PC-9 (cell line): ENCODE measurements at regions not wholly inside any gene's neighbourhood (a gene's known extent, or its start where the extent isn't known, plus 50 kb on each side); places are given as distances from the start of the nearest gene placed in this dataset.

Source experiments
- BruUV-seq: library from RNA; stranded (reverse); fragments of 400-500 nt; replicated peaks from 2 replicates; lab custom pipeline; 2021; lab: Mats Ljungman, UMichigan
- CTCF ChIA-PET: fragments of 300-600 bp; sonication (Branson Sonifier 250); formaldehyde crosslinking; loops from one replicate; lab custom pipeline; 2022; ENCODE audit warnings: antibody characterized with exemption; lab: Charles Lee
- POLR2A ChIA-PET: fragments of 300-600 bp; sonication (Branson Sonifier 250); formaldehyde crosslinking; loops from one replicate; lab custom pipeline; 2022; ENCODE audit warnings: antibody characterized with exemption; ENCODE audit not compliant: unreplicated experiment; lab: Charles Lee
- DNase-seq, 2 experiments: peaks; one replicate each; pipeline versions ENCODE4 v3.0.0 to v3.0.0-alpha.2; 2015 to 2022; ENCODE audit warnings: mixed read lengths in 1 of 2
- H2AFZ ChIP-seq: fragments of 200-600 bp; sonication (generic); 2 replicates; pipeline ENCODE4 v1.8.1; 2017; ENCODE audit warnings: antibody characterized with exemption
- H3F3A ChIP-seq: fragments of 200-600 bp; sonication (generic); 2 replicates; pipeline ENCODE4 v1.8.1; 2017; ENCODE audit warnings: antibody characterized with exemption, mild to moderate bottlenecking, low read depth; ENCODE audit not compliant: insufficient read depth
- H3K27ac ChIP-seq: fragments of 200-600 bp; sonication (generic); 2 replicates; pipeline ENCODE4 v1.6.1; 2016; ENCODE audit warnings: mixed run types
- H3K27me3 ChIP-seq: fragments of 200-600 bp; sonication (generic); 2 replicates; pipeline ENCODE4 v1.6.1; 2016; ENCODE audit warnings: low read depth, mixed run types; ENCODE audit not compliant: insufficient read depth
- H3K36me3 ChIP-seq: fragments of 200-600 bp; sonication (generic); 2 replicates; pipeline ENCODE4 v1.6.1; 2016; ENCODE audit warnings: low read depth, mixed run types
- H3K4me1 ChIP-seq: fragments of 200-600 bp; sonication (generic); replicated peaks from 2 replicates; pipeline ENCODE4 v1.6.1; 2016; ENCODE audit warnings: mixed run types; ENCODE audit not compliant: insufficient read depth
- H3K4me2 ChIP-seq: fragments of 200-600 bp; sonication (generic); 2 replicates; pipeline ENCODE4 v1.6.1; 2017; ENCODE audit warnings: mixed run types
- H3K4me3 ChIP-seq: fragments of 200-600 bp; sonication (generic); 2 replicates; pipeline ENCODE4 v1.6.1; 2016; ENCODE audit warnings: mixed run types
- H3K79me2 ChIP-seq: fragments of 200-600 bp; sonication (generic); 2 replicates; pipeline ENCODE4 v1.6.1; 2017; ENCODE audit warnings: low read depth, mixed run types
- H3K9me2 ChIP-seq: fragments of 200-600 bp; sonication (generic); 2 replicates; pipeline ENCODE4 v1.8.1; 2017; ENCODE audit warnings: mild to moderate bottlenecking; ENCODE audit not compliant: insufficient read depth
- H3K9me3 ChIP-seq: fragments of 200-600 bp; sonication (generic); 2 replicates; pipeline ENCODE4 v1.8.1; 2016; ENCODE audit warnings: low read depth; ENCODE audit not compliant: insufficient read depth
- H4K20me1 ChIP-seq: fragments of 200-600 bp; sonication (generic); 2 replicates; pipeline ENCODE4 v1.8.1; 2017; ENCODE audit not compliant: insufficient read depth
- EZH2 ChIP-seq: fragments of 200-600 bp; sonication (generic); IDR thresholded peaks from 2 replicates; pipeline ENCODE4 v1.8.0; 2017; ENCODE audit warnings: antibody characterized with exemption, low read depth
- intact Hi-C: fragments of 100-400 bp; cut with micrococcal nuclease; formaldehyde crosslinking; loops from one replicate; pipeline ENCODE4 v1.10.0; 2022; ENCODE audit not compliant: unreplicated experiment
- TF ChIP-seq, protein P1 (sequence below): fragments of 200-600 bp; sonication (generic); conservative IDR thresholded peaks from 2 replicates; pipeline ENCODE4 v1.6.1; 2017; ENCODE audit warnings: mixed run types, antibody characterized with exemption, mild to moderate bottlenecking, moderate library complexity

DNA sequence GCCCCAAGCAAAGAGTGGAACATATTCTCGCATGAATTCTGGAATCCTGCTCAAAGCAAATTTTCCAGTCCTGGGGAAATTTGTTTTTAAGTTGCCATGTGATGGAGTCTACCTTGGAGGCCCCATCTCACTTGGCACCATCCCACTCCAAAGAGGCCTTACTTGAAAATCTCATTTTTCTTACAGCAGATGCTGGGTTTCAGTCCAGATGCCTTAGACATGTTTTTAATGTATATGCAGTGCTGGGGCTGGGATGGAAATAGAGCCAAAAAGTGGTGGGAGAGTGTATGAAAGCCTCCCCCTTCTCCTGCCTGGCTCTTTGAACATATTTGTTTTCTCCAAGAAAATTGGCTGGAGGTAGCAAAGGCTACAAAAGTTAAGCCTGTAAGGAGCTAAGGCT, 493.7 kb downstream of the ENC1 start:
- CTCF ChIA-PET: no interaction called here
- Histone ChIP-seq H3K9me2 (no peaks in the 10 kb centered on the region), H3K36me3 (no peaks in the 10 kb centered on the region), H3K4me3 (no peak overlapping the region), H3K27ac (no peak overlapping the region), H3F3A (no peaks in the 10 kb centered on the region), H2AFZ (no peak overlapping the region), H3K4me2 (no peak overlapping the region), H3K4me1 (peaks cover 6% of the 10 kb centered on the region; the same call in 1 of the 2 replicates), H3K27me3 (no peaks in the 10 kb centered on the region), H3K79me2 (no peaks in the 10 kb centered on the region), H3K9me3 (no peaks in the 10 kb centered on the region), H4K20me1 (no peaks in the 10 kb centered on the region)
- BruUV-seq: no TSS peak
- POLR2A ChIA-PET: no interaction called here
- no peak for DNase-seq
- TF ChIP-seq EZH2: no peak
- intact Hi-C loops: loop anchor here (10.0 kb wide), 1 partner anchor 398 kb away; no protein-coding TSS in a partner anchor

DNA sequence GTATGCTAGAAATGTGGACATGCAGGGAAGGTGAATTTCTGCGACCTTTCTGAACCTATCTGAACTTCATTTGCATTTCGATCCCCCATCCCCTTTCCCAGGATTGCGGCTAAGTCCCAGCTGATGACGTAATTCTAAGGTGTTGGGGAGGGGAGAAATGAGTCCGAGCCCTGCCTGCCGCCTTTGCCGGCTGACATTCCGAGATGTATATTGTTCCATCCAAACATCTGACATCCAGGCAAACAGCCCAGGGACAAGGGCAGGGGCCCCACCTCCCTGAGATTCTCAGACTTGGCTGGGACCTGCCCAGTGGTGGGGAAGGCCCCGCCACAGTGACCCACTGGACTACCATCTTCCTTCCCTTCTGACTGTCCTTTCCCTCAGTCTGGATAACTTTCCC, 494.6 kb downstream of the ENC1 start:
- intact Hi-C loops: loop anchor here (10.0 kb wide), 1 partner anchor 399 kb away; no protein-coding TSS in a partner anchor
- H3K9me3 ChIP-seq: no peaks in the 10 kb centered on the region
- no peak for DNase-seq
- H3K36me3 ChIP-seq: no peaks in the 10 kb centered on the region
- no peak overlapping the region for H3K4me2 ChIP-seq
- H2AFZ ChIP-seq: no peak overlapping the region
- no TSS peak for BruUV-seq
- ChIA-PET CTCF (no interaction called here), POLR2A (no interaction called here)
- no peaks in the 10 kb centered on the region for H3K9me2 ChIP-seq
- H3K27me3 ChIP-seq: no peaks in the 10 kb centered on the region
- no peak overlapping the region for H3K4me3 ChIP-seq
- H3F3A ChIP-seq: no peaks in the 10 kb centered on the region
- peaks cover 6% of the 10 kb centered on the region; the same call in 1 of the 2 replicates for H3K4me1 ChIP-seq
- no peak overlapping the region for H3K27ac ChIP-seq
- TF ChIP-seq EZH2: no peak
- TF ChIP-seq, protein P1, sequence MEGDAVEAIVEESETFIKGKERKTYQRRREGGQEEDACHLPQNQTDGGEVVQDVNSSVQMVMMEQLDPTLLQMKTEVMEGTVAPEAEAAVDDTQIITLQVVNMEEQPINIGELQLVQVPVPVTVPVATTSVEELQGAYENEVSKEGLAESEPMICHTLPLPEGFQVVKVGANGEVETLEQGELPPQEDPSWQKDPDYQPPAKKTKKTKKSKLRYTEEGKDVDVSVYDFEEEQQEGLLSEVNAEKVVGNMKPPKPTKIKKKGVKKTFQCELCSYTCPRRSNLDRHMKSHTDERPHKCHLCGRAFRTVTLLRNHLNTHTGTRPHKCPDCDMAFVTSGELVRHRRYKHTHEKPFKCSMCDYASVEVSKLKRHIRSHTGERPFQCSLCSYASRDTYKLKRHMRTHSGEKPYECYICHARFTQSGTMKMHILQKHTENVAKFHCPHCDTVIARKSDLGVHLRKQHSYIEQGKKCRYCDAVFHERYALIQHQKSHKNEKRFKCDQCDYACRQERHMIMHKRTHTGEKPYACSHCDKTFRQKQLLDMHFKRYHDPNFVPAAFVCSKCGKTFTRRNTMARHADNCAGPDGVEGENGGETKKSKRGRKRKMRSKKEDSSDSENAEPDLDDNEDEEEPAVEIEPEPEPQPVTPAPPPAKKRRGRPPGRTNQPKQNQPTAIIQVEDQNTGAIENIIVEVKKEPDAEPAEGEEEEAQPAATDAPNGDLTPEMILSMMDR: no peak
- H3K79me2 ChIP-seq: no peaks in the 10 kb centered on the region
- H4K20me1 ChIP-seq: no peaks in the 10 kb centered on the region

DNA sequence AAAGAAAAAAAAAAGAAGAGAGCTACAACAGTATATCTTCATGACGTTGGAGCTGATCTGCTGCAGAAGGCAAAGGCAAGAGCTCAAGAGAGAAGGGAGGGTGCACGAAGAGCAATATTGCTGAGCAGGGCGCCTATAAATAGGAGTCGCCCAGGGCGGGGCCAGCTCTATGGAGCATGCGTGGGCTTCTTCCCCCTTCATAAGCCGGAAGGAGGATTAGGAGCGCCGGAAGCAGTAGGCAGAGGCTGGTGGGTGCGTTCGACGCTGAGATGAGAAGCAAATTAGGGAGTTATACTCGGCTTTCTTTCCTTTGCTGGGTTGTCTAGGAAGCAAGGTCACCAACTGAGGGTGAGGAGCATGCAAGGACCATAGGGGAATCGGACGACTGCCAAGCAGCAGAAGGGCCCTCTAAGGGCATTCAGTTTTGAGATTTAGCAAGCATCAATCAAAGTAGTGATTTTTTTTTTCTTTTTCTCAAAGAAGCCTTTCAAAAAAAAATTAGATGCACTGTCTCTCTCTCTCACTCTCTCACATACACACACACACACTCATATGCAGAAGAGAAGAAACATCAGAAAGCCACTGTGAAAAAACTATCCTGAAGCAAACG, 496.7 kb downstream of the ENC1 start:
- H4K20me1 ChIP-seq: no peaks in the 10 kb centered on the region
- H2AFZ ChIP-seq: no peak overlapping the region
- no peak overlapping the region for H3K4me2 ChIP-seq
- no peaks in the 10 kb centered on the region for H3K27me3 ChIP-seq
- DNase-seq: no peak
- H3K9me3 ChIP-seq: no peaks in the 10 kb centered on the region
- H3K27ac ChIP-seq: no peak overlapping the region
- H3K4me3 ChIP-seq: no peak overlapping the region
- no TSS peak for BruUV-seq
- no peaks in the 10 kb centered on the region for H3K79me2 ChIP-seq
- TF ChIP-seq, protein P1: no peak
- no peak for TF ChIP-seq EZH2
- H3K4me1 ChIP-seq: peaks cover 6% of the 10 kb centered on the region; the same call in 1 of the 2 replicates
- no peaks in the 10 kb centered on the region for H3K9me2 ChIP-seq
- H3F3A ChIP-seq: no peaks in the 10 kb centered on the region
- intact Hi-C loops: loop anchor here (10.0 kb wide), 1 partner anchor 401 kb away; no protein-coding TSS in a partner anchor
- POLR2A ChIA-PET: interaction anchor here (0.6 kb wide), 1 partner anchor 206 kb away, joined by 6 read pairs; no protein-coding TSS in a partner anchor
- CTCF ChIA-PET: interaction anchor here (0.6 kb wide), 1 partner anchor 16 kb away, joined by 3 read pairs; no protein-coding TSS in a partner anchor
- no peaks in the 10 kb centered on the region for H3K36me3 ChIP-seq
